Activated B cell treated with CpG ODN at 0.5 μM for 24 hours (primary cell): ENCODE measurements at regions not wholly inside any gene's neighbourhood (a gene's known extent, or its start where the extent isn't known, plus 50 kb on each side); places are given as distances from the start of the nearest gene placed in this dataset.

Experiments
- ATAC-seq: fragments of 200-7000 bp; cut with Tn5 transposase; one replicate; pipeline ENCODE4 v1.10.0; 2021; ENCODE audit warnings: low read depth, mild to moderate bottlenecking, moderate library complexity
- CTCF ChIA-PET: fragments of 350-600 bp; sonication (Branson Sonifier 250); formaldehyde crosslinking; loops from one replicate; lab custom pipeline; 2021; ENCODE audit warnings: antibody characterized with exemption; lab: Charles Lee
- POLR2A ChIA-PET: fragments of 350-600 bp; sonication (Branson Sonifier 250); formaldehyde crosslinking; loops from one replicate; lab custom pipeline; 2021; ENCODE audit warnings: antibody characterized with exemption; lab: Charles Lee
- DNase-seq: peaks from one replicate; pipeline ENCODE4 v3.0.0; 2022
- H3K27ac Mint-ChIP-seq: one replicate; pipeline ENCODE4 v1.8.0; 2020; ENCODE audit warnings: mixed read lengths
- H3K27me3 Mint-ChIP-seq: one replicate; pipeline ENCODE4 v1.8.0; 2021; ENCODE audit warnings: mixed read lengths
- H3K36me3 Mint-ChIP-seq: one replicate; pipeline ENCODE4 v1.8.0; 2021; ENCODE audit warnings: low read depth, mixed read lengths
- H3K4me1 Mint-ChIP-seq: one replicate; pipeline ENCODE4 v1.8.0; 2021; ENCODE audit warnings: mixed read lengths
- H3K4me3 Mint-ChIP-seq: one replicate; pipeline ENCODE4 v1.8.0; 2020; ENCODE audit warnings: mild to moderate bottlenecking, mixed read lengths
- H3K9me3 Mint-ChIP-seq: one replicate; pipeline ENCODE4 v1.8.0; 2020; ENCODE audit warnings: mixed read lengths
- CTCF ChIP-seq: fragments of 200-600 bp; IDR thresholded peaks from one replicate; pipeline ENCODE4 v1.8.0; 2022; ENCODE audit warnings: antibody characterized with exemption, mild to moderate bottlenecking
- intact Hi-C: fragments of 100-400 bp; cut with micrococcal nuclease; formaldehyde crosslinking; loops from one replicate; pipeline ENCODE4 v1.15.1; 2024

GRCh38 chr2:173812321-173812720, 152.9 kb downstream of the SP3 start:
- DNase-seq (no peak), ATAC-seq (no peak)
- no peaks in the 10 kb centered on the region for H3K36me3 Mint-ChIP-seq
- H3K9me3 Mint-ChIP-seq: peaks cover 4% of the 10 kb centered on the region
- H3K4me1 Mint-ChIP-seq: peaks cover 7% of the 10 kb centered on the region
- intact Hi-C loops: no loop called here
- no peak overlapping the region for H3K4me3 Mint-ChIP-seq
- H3K27me3 Mint-ChIP-seq: no peaks in the 10 kb centered on the region
- ChIA-PET POLR2A (no interaction called here), CTCF (no interaction called here)
- no peak for TF ChIP-seq CTCF
- H3K27ac Mint-ChIP-seq: no peak overlapping the region

- no peak overlapping the region for H3K4me3 Mint-ChIP-seq
- H3K27me3 Mint-ChIP-seq: peaks cover 2% of the 10 kb centered on the region
- no peak for TF ChIP-seq CTCF
- H3K36me3 Mint-ChIP-seq: no peaks in the 10 kb centered on the region
- H3K4me1 Mint-ChIP-seq: no peaks in the 10 kb centered on the region
- POLR2A ChIA-PET: no interaction called here
- DNase-seq (no peak), ATAC-seq (no peak)
- intact Hi-C loops: no loop called here
- no peaks in the 10 kb centered on the region for H3K9me3 Mint-ChIP-seq
- no peak overlapping the region for H3K27ac Mint-ChIP-seq
- CTCF ChIA-PET: no interaction called here
Observed at GRCh38 chr2:173814306-173814705, 150.9 kb downstream of the SP3 start.

DNA sequence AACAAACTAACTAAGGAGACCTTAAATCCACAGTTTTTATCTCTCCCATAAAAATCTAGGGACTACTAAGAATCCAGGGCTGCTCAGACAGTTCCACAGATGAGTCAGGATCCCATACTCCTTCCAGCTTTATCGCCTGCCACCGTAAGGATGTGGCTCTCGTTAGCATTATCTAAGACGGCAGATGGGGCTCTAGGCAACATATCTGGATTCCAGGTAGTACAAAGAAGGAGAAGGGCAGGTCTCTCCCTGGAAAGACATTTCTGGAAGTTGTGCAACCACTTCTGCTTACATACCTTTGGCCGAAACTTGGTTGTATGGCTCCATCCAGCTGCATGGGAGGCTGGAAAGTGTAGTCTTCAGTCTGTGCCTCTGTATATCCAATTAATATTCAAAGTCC, 149.4 kb downstream of the SP3 start:
- Mint-ChIP-seq H3K4me1 (no peaks in the 10 kb centered on the region), H3K9me3 (no peaks in the 10 kb centered on the region), H3K36me3 (no peaks in the 10 kb centered on the region), H3K27me3 (peaks cover 7% of the 10 kb centered on the region), H3K4me3 (no peak overlapping the region), H3K27ac (no peak overlapping the region)
- ChIA-PET POLR2A (no interaction called here), CTCF (no interaction called here)
- no peak for TF ChIP-seq CTCF
- ATAC-seq (no peak), DNase-seq (no peak)
- intact Hi-C loops: no loop called here

- H3K36me3 Mint-ChIP-seq: no peaks in the 10 kb centered on the region
- DNase-seq (no peak), ATAC-seq (no peak)
- CTCF ChIA-PET: no interaction called here
- no peak overlapping the region for H3K4me3 Mint-ChIP-seq
- no peak for TF ChIP-seq CTCF
- no peaks in the 10 kb centered on the region for H3K4me1 Mint-ChIP-seq
- POLR2A ChIA-PET: no interaction called here
- H3K27ac Mint-ChIP-seq: no peak overlapping the region
- H3K9me3 Mint-ChIP-seq: no peaks in the 10 kb centered on the region
- intact Hi-C loops: no loop called here
- peaks cover 10% of the 10 kb centered on the region for H3K27me3 Mint-ChIP-seq
Observed at GRCh38 chr2:173817582-173817981, 147.6 kb downstream of the SP3 start.

- ChIA-PET POLR2A (no interaction called here), CTCF (no interaction called here)
- intact Hi-C loops: no loop called here
- H3K4me3 Mint-ChIP-seq: no peak overlapping the region
- H3K36me3 Mint-ChIP-seq: no peaks in the 10 kb centered on the region
- H3K4me1 Mint-ChIP-seq: no peaks in the 10 kb centered on the region
- H3K27ac Mint-ChIP-seq: no peak overlapping the region
- H3K9me3 Mint-ChIP-seq: no peaks in the 10 kb centered on the region
- no peak for TF ChIP-seq CTCF
- peaks cover 14% of the 10 kb centered on the region for H3K27me3 Mint-ChIP-seq
- no peak for DNase-seq
- ATAC-seq: no peak
Observed at GRCh38 chr2:173818285-173818684, 146.9 kb downstream of the SP3 start.
